ENCODE measurements at regions not wholly inside any gene's neighbourhood (a gene's known extent, or its start where the extent isn't known, plus 50 kb on each side); places are given as distances from the start of the nearest gene placed in this dataset.

GRCh38 chr3:147099076-147099475 lies 307.3 kb downstream of the ZIC4 start:
- TF ChIP-seq CTCF (conservative IDR thresholded peaks at IDR 0.05 in 1 of 2, IDR thresholded peaks at IDR 0.05 in 1 of 2; ENCODE audit: extremely low read depth in 1 of 2, insufficient read depth in 1 of 2, low read depth in 1 of 2, low read length in 2 of 2) (no peak), EZH2 (IDR thresholded peaks at IDR 0.05; ENCODE audit: borderline replicate concordance, low read length) (no peak)
